ENCODE measurements at regions not wholly inside any gene's neighbourhood (a gene's known extent, or its start where the extent isn't known, plus 50 kb on each side); places are given as distances from the start of the nearest gene placed in this dataset.

DNA sequence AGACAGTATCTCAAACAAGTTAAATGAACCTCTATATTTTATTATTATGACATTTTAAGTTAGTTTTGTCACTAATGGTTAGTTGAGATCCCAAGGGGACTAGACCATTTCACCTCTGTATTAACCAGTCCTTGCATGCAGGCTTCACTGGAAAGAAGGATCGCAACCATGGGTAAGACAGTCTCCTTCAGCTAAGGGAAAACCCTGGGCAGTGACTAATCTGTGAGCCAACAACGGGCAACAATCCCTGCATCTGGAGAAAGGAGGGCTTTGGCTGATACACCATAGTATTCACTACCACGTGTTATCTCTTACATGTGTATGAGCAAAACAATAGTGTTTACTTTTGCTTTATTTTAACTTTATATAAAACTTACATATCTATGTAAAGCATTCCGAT is 708.8 kb upstream of the CHRM3 start:
- TF ChIP-seq, protein P1, sequence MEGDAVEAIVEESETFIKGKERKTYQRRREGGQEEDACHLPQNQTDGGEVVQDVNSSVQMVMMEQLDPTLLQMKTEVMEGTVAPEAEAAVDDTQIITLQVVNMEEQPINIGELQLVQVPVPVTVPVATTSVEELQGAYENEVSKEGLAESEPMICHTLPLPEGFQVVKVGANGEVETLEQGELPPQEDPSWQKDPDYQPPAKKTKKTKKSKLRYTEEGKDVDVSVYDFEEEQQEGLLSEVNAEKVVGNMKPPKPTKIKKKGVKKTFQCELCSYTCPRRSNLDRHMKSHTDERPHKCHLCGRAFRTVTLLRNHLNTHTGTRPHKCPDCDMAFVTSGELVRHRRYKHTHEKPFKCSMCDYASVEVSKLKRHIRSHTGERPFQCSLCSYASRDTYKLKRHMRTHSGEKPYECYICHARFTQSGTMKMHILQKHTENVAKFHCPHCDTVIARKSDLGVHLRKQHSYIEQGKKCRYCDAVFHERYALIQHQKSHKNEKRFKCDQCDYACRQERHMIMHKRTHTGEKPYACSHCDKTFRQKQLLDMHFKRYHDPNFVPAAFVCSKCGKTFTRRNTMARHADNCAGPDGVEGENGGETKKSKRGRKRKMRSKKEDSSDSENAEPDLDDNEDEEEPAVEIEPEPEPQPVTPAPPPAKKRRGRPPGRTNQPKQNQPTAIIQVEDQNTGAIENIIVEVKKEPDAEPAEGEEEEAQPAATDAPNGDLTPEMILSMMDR (IDR thresholded peaks at IDR 0.05; ENCODE audit: low read depth, low read length, missing input control): no peak
- TF ChIP-seq EGR1 (IDR thresholded peaks at IDR 0.05; ENCODE audit: low read depth in 2 of 2): no peak
